ENCODE measurements at regions not wholly inside any gene's neighbourhood (a gene's known extent, or its start where the extent isn't known, plus 50 kb on each side); places are given as distances from the start of the nearest gene placed in this dataset.

DNA sequence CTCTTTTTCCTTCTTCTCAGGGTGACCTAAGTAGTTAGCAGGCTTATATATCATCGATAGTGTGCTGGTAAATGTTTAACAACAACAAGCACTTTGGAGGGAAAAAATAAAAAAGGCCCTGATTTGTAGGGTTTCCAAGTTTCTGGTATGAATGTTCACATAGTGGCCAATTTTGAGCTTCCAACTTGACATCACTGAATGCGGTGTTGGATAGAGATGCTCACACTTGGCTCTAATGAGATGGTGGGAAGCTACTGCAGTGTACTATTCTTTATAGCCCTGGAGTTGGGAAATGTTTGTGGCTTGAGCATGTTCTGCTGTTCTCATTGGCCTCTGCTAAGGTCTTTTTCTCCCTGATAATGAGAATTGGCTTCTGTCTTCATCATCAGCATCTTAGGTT is 875.3 kb downstream of the PCDH7 start:
- DNase-seq (ENCODE audit: low spot score) (no peak), ATAC-seq (ENCODE audit: low FRiP score) (no peak)
- TF ChIP-seq, protein P1, sequence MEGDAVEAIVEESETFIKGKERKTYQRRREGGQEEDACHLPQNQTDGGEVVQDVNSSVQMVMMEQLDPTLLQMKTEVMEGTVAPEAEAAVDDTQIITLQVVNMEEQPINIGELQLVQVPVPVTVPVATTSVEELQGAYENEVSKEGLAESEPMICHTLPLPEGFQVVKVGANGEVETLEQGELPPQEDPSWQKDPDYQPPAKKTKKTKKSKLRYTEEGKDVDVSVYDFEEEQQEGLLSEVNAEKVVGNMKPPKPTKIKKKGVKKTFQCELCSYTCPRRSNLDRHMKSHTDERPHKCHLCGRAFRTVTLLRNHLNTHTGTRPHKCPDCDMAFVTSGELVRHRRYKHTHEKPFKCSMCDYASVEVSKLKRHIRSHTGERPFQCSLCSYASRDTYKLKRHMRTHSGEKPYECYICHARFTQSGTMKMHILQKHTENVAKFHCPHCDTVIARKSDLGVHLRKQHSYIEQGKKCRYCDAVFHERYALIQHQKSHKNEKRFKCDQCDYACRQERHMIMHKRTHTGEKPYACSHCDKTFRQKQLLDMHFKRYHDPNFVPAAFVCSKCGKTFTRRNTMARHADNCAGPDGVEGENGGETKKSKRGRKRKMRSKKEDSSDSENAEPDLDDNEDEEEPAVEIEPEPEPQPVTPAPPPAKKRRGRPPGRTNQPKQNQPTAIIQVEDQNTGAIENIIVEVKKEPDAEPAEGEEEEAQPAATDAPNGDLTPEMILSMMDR (IDR thresholded peaks at IDR 0.05) = no peak

DNA sequence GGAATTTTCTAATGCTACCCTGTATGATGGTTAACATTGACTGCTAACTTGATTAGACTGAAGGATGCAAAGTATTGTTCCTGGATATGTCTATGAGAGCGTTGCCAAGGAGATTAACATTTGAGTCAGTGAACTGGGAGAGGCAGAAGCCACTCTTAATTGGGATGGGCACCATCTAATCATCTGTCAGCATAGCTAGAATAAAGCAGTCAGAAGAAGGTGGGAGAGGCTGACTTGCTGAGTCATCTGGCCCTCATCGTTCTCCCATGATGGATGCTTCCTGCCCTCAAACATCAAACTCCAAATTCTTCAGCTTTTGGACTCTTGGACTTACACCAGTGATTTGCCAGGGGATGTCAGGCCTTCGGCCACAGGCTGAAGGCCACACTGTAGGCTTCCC is 878.5 kb downstream of the PCDH7 start:
- no peak for ATAC-seq (ENCODE audit: low FRiP score)
- DNase-seq (ENCODE audit: low spot score) = no peak

DNA sequence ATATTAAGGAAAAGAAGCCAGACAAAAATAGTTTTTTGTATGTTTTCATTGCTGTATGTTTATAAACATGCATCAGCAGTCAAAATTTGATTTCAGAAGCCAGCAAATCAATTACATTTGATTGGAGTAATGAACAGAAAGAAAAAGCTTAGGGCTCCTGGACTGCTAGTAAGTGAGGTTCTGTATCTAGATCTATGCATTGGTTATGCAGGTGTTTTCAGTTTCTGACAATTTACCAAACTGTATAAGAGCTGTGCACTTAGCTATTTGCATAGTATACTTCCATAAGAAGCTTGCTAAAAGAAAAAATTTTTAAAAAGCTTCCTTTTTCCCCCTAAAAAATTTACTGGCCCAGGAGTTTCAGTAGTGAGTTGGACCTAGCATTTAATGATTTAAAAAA is 881.6 kb downstream of the PCDH7 start:
- DNase-seq (ENCODE audit: low spot score) (no peak), ATAC-seq (ENCODE audit: low FRiP score) (no peak)

More for the DNA sequence above, 878.5 kb downstream of the PCDH7 start:
- TF ChIP-seq, protein P1 (IDR thresholded peaks at IDR 0.05) = no peak

DNA sequence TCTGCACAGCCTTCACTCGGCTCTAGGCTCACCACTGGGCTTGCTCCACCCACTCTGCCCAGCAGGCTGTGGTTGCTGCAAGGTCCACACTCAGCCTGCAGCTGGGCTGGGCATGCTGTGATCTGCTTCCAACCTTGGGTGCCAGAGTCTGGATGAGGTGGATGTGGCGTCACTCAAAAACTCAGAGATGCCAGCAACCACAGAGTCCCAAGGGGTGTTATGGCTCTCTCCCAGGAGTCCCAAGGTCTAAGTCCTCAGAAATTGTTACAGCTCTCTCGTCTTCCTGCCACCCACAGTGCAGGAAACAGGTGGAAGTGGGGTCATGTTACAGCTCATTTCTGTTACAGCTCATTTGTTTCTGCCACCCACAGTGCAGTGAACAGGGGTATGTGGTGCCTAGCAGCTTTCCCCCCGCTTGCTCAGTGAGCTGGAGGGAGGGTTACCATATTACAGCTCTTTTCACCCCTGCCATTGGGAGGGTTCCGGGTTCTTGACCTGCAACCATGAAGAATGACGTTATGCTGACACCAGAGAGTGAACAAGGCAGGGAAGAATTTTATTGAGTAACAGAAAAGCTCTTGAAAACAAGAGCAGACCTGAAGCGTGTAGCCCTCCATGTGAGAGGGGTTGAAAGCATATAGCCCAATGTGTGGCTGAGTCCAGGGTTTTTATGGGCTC is 893.9 kb downstream of the PCDH7 start:
- ATAC-seq (ENCODE audit: low FRiP score) (no peak), DNase-seq (ENCODE audit: low spot score) (no peak)
- TF ChIP-seq, protein P1 (IDR thresholded peaks at IDR 0.05) = no peak

More for the DNA sequence above, 881.6 kb downstream of the PCDH7 start:
- TF ChIP-seq, protein P1 (IDR thresholded peaks at IDR 0.05) = no peak

DNA sequence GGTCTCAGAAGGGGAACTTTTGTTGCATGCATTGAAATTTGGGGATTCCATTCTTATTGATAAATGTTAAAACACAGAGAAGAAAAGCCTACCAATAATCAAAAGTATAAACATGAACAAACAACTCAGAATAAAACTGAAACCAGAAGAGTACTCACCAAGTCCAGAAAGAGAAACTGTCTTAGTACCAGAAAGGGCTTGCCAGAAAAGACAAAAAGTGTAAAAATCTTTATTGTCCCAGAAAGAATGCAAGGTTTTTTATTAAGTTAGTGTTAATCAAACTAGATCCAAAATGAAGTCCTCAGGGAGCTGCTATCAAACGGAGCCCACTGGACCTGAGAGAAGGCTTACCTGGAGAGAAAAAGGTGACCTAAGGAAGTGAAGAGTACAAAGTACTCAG is 897.5 kb downstream of the PCDH7 start:
- TF ChIP-seq, protein P1 (IDR thresholded peaks at IDR 0.05) = no peak
- DNase-seq (ENCODE audit: low spot score) = no peak
- no peak for ATAC-seq (ENCODE audit: low FRiP score)

DNA sequence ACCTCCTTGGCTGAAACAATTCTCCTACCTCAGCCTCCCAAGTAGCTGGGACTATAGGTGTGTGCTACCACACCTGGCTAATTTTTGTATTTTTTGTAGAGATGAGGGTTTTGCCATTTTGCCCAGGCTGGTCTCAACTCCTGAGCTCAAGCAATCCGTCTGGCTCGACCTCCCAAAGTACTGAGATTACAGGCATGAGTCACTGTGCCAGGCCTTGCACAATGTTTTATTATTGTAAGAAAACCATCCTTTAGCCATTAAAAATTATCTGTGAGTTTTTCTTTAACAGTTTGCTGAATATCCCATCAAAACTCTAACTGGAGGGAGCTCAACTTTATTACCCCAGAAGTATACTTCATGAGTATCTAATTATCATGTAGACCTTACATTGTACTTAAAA is 900.3 kb downstream of the PCDH7 start:
- ATAC-seq (ENCODE audit: low FRiP score) (no peak), DNase-seq (ENCODE audit: low spot score) (no peak)
- TF ChIP-seq, protein P1 (IDR thresholded peaks at IDR 0.05) = no peak

DNA sequence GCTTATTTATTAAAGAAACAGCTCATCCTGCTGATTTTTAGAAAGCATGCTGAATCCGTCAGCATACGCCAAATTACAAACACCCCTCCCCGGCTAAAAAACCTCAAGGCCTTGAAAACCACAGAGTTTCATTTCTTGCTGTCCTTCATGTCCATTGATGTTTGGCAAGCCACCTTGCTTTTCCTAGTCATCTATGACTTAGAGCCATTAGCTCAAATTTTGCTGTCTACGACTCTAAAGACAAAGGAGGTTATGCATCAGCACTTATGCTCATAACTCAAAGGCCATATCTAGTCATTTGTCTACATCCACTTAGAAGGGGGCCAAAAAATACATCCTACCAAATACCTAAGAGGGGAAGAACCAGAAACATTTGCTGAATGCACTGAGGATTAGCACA is 925.1 kb downstream of the PCDH7 start:
- ATAC-seq (ENCODE audit: low FRiP score) (no peak), DNase-seq (ENCODE audit: low spot score) (no peak)
- TF ChIP-seq, protein P1 (IDR thresholded peaks at IDR 0.05) = no peak

All from omental fat pad (tissue), 3 donors.